Psoas muscle (tissue), 7 donors: ENCODE measurements at regions not wholly inside any gene's neighbourhood (a gene's known extent, or its start where the extent isn't known, plus 50 kb on each side); places are given as distances from the start of the nearest gene placed in this dataset.

ENCODE experiments used
- ATAC-seq, 4 donors: fragments of 200-7000 bp; cut with Tn5 transposase; one replicate each; pipeline ENCODE4 v1.9.1; 2020; ENCODE audit warnings: moderate library complexity in 3 of 4, mild to moderate bottlenecking in 2 of 4
- DNase-seq, 2 donors: peaks; one replicate each; pipeline ENCODE4 v3.0.0-alpha.2; 2020
- H3K27ac ChIP-seq: fragments of 200-600 bp; one replicate; pipeline ENCODE4 v1.8.0; 2022
- H3K27me3 ChIP-seq, 3 donors: fragments of 200-600 bp in 1 of 3; one replicate each; pipeline versions ENCODE4 v1.6.1 to v1.8.0; 2013 to 2022; ENCODE audit warnings: low read length in 2 of 3, mild to moderate bottlenecking in 2 of 3, moderate library complexity in 1 of 3; ENCODE audit not compliant: insufficient read depth in 3 of 3
- H3K36me3 ChIP-seq, 2 donors: fragments of 200-600 bp in 1 of 2; one replicate each; pipeline versions ENCODE4 v1.6.1 to v1.8.0; 2013 to 2022; ENCODE audit warnings: low read depth in 1 of 2, mild to moderate bottlenecking in 1 of 2, moderate library complexity in 1 of 2; ENCODE audit not compliant: insufficient read depth in 1 of 2
- H3K4me1 ChIP-seq: fragments of 200-600 bp; one replicate; pipeline ENCODE4 v1.8.0; 2022
- H3K4me3 ChIP-seq: fragments of 200-600 bp; one replicate; pipeline ENCODE4 v1.8.0; 2022; ENCODE audit warnings: mild to moderate bottlenecking
- H3K9me3 ChIP-seq: fragments of 200-600 bp; one replicate; pipeline ENCODE4 v1.8.0; 2022
- WGBS, 3 donors: extraction: QIAGEN DNeasy Blood & Tissue Kit; methylation state at CpG; one replicate each; pipeline versions ENCODE4 v1.1.6 to v1.1.7; 2013; 5-methylcytosine and 5-hydroxymethylcytosine counted together
- intact Hi-C, 2 donors: fragments of 100-400 bp; cut with DNase I; formaldehyde crosslinking; loops; one replicate each; pipeline versions ENCODE4 v1.11.0 to v1.14.2; 2022
- TF ChIP-seq, protein P1 (sequence below): fragments of 200-600 bp; IDR thresholded peaks from one replicate; pipeline ENCODE4 v1.8.0; 2022; ENCODE audit warnings: antibody characterized with exemption
- donor health status: healthy with polysubstance abuse.
- donor health status: DM: no; HTN: no; CAD: no; lungs with moderate emphysema.
- donor health status: Bipolar disorder and iron deficiency.
- donor health status: healthy.
- donor health status: DM: yes; HTN: yes; CAD: no.
- donor health status: DM: no; HTN: no; CAD: no.
- donor health status: DM: yes; HTN: yes; CAD: no.

DNA sequence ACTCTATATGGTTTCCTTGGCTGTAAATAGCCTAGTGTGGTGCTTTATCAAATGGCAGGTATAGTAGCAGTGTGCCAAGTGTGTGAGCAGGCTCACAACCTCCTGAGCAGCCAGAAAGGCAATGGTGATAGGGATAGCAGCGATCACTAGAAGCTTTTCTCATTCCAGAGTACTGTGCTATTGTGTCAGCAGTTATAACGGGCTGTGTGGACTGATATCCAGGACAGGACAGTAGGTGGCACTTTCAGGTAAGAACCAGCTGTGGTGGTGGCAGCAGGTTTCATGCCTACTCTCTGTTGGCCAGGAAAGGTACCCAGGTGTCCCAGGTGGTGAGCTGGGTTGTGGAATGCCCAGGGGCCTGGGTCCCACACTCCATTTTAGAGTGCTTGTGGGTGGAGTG lies 448.8 kb upstream of the BTBD3 start:
- DNase-seq (no peak), ATAC-seq (no peak)
- H3K27me3 ChIP-seq, result no peaks in the 10 kb centered on the region
- TF ChIP-seq, protein P1, sequence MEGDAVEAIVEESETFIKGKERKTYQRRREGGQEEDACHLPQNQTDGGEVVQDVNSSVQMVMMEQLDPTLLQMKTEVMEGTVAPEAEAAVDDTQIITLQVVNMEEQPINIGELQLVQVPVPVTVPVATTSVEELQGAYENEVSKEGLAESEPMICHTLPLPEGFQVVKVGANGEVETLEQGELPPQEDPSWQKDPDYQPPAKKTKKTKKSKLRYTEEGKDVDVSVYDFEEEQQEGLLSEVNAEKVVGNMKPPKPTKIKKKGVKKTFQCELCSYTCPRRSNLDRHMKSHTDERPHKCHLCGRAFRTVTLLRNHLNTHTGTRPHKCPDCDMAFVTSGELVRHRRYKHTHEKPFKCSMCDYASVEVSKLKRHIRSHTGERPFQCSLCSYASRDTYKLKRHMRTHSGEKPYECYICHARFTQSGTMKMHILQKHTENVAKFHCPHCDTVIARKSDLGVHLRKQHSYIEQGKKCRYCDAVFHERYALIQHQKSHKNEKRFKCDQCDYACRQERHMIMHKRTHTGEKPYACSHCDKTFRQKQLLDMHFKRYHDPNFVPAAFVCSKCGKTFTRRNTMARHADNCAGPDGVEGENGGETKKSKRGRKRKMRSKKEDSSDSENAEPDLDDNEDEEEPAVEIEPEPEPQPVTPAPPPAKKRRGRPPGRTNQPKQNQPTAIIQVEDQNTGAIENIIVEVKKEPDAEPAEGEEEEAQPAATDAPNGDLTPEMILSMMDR, result no peak
- intact Hi-C loops, result no loop called here
- no peaks in the 10 kb centered on the region for H3K4me1 ChIP-seq
- no peaks in the 10 kb centered on the region for H3K36me3 ChIP-seq
- 87 to 92% (median 91%) methylated on average over 2 of the region's 2 CpGs for WGBS, 3 donors
- no peak overlapping the region for H3K4me3 ChIP-seq
- H3K27ac ChIP-seq, result no peak overlapping the region
- H3K9me3 ChIP-seq, result no peaks in the 10 kb centered on the region

DNA sequence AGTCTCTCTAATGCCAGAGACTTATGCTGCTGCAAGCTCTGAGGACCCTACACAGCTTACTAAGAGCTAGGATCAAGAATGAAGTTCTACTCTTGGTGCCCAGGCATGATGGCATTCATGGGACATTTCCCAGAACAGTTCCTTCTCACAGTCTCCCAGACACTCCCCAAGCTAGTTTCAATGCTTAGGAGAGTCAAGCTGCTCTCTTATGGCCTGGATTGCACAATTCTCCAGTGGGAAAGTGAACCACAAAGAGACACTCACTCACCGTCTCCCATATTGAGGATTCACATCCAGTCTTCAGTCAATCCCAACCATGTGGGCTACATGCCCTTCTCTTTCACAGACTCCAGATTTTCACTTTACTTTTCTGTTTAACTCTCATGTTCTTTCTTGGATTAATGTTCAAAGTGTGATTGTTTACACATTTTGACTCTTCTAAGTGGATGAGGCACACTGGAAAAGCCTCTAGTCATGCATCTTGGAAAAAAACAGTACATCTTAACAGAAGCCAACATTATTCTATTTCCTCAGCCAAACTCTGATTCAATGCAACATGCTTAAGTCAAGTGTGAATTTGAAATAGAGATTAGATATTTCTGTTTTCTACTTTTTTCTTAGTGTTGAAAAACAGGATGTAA lies 447.8 kb upstream of the BTBD3 start:
- DNase-seq (no peak), ATAC-seq (no peak)

DNA sequence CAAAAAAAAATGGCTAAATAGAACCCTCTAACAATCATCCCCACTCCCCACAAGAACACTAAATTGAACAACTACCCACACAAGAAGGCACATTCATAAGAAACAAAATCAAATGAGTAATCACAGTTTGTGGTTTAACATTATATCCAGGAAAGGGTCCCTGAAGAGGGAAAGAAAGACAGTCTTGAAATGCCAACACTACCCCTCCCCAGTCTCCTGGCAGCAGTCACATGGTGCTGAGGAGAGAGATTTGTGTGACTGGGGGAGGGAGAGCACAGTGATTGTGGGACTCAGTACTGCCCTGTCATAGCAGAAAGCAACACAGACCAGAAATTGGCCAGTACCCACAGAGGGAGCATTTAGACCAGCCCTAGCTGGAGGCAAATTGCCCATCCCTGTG lies 443.7 kb upstream of the BTBD3 start:
- DNase-seq (no peak), ATAC-seq (no peak)
- Histone ChIP-seq H3K4me1 (no peaks in the 10 kb centered on the region), H3K4me3 (no peak overlapping the region), H3K27me3 (no peaks in the 10 kb centered on the region), H3K9me3 (no peaks in the 10 kb centered on the region), H3K36me3 (no peaks in the 10 kb centered on the region), H3K27ac (no peak overlapping the region)
- TF ChIP-seq, protein P1, result no peak
- intact Hi-C loops, result no loop called here

More for the DNA sequence above, 447.8 kb upstream of the BTBD3 start:
- no peak overlapping the region for H3K4me3 ChIP-seq
- TF ChIP-seq, protein P1, result no peak
- no peaks in the 10 kb centered on the region for H3K27me3 ChIP-seq
- H3K4me1 ChIP-seq, result no peaks in the 10 kb centered on the region
- no peaks in the 10 kb centered on the region for H3K36me3 ChIP-seq
- H3K9me3 ChIP-seq, result no peaks in the 10 kb centered on the region
- no peak overlapping the region for H3K27ac ChIP-seq
- WGBS, 3 donors, result 46 to 66% (median 47%) methylated on average over 1 of the region's 1 CpG
- intact Hi-C loops, result no loop called here

DNA sequence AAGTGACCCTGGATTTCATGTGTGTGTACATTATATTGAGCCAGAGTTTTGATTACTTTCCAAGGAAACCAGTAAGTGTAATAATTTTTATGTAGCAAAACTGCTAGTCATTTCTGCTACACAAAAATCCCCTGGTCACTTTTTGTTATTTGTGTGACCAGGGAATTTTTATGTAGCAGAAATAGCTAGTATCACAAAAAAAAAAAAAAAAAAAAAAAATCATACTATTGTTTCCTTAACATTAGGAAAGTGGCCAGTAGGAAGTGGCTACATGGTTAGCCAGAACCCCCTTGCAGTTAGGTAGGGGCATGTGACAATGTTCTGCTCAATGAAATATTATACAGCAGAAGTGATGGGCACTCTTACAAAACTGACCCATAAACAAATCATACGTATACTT lies 434.0 kb upstream of the BTBD3 start:
- DNase-seq (no peak), ATAC-seq (no peak)
- Histone ChIP-seq H3K9me3 (no peaks in the 10 kb centered on the region), H3K36me3 (no peaks in the 10 kb centered on the region), H3K4me1 (no peaks in the 10 kb centered on the region), H3K27ac (no peak overlapping the region), H3K4me3 (no peak overlapping the region), H3K27me3 (no peaks in the 10 kb centered on the region)
- intact Hi-C loops, result no loop called here
- WGBS, 3 donors, result 82 to 96% (median 91%) methylated on average over 1 of the region's 1 CpG
- TF ChIP-seq, protein P1, result no peak

DNA sequence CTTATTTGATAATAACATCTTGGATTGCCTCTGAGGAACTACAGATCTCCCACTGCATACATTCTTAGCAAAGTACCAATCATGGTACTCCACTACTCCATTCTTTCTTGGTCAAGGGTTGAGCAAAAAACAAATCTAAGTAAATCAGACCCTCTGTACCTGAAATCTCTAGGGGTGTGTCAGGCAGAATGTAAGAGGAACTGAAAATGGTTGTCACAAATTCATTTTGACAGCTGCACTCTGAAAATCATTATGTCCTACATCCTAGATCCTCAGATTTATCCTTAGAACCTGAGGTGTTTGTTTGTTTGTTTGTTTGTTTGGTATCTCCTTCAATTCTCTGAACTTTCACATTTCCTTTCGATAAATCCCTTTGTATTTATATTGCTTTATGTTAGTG lies 433.2 kb upstream of the BTBD3 start:
- no peaks in the 10 kb centered on the region for H3K27me3 ChIP-seq
- no peaks in the 10 kb centered on the region for H3K4me1 ChIP-seq
- H3K4me3 ChIP-seq, result no peak overlapping the region
- intact Hi-C loops, result no loop called here
- no peaks in the 10 kb centered on the region for H3K36me3 ChIP-seq
- ATAC-seq (no peak), DNase-seq (no peak)
- 92 to 97% (median 93%) methylated on average over 1 of the region's 1 CpG for WGBS, 3 donors
- no peaks in the 10 kb centered on the region for H3K9me3 ChIP-seq
- no peak overlapping the region for H3K27ac ChIP-seq
- TF ChIP-seq, protein P1, result no peak
